ENCODE measurements at regions not wholly inside any gene's neighbourhood (a gene's known extent, or its start where the extent isn't known, plus 50 kb on each side); places are given as distances from the start of the nearest gene placed in this dataset.
A peak's percentile ranks its signal among the peaks of the same experiment; 100 is the strongest.

GRCh38 chr9:107881626-107882300 lies 392.2 kb upstream of the KLF4 start:
- DNase-seq, result no peak

GRCh38 chr9:107878462-107878861 lies 388.9 kb upstream of the KLF4 start:
- no peak for DNase-seq

- DNase-seq, result no peak
Measured at GRCh38 chr9:107875571-107875980, 386.0 kb upstream of the KLF4 start.

- no peak for DNase-seq
Measured at GRCh38 chr9:107874591-107875369, 385.2 kb upstream of the KLF4 start.

GRCh38 chr9:107874137-107874536 lies 384.6 kb upstream of the KLF4 start:
- no peak for DNase-seq

GRCh38 chr9:107872457-107873192 lies 383.1 kb upstream of the KLF4 start:
- peak; percentile 4 for DNase-seq

GRCh38 chr9:107870927-107871680 lies 381.5 kb upstream of the KLF4 start:
- DNase-seq, result no peak

- DNase-seq, result no peak
Measured at GRCh38 chr9:107870221-107870620, 380.7 kb upstream of the KLF4 start.

- DNase-seq, result no peak
Measured at GRCh38 chr9:107869111-107869510, 379.5 kb upstream of the KLF4 start.

- no peak for DNase-seq
Measured at GRCh38 chr9:107868186-107868585, 378.6 kb upstream of the KLF4 start.

- no peak for DNase-seq
Measured at GRCh38 chr9:107867738-107868137, 378.2 kb upstream of the KLF4 start.

- DNase-seq, result no peak
Measured at GRCh38 chr9:107866711-107867311, 377.2 kb upstream of the KLF4 start.

- DNase-seq, result no peak
Measured at GRCh38 chr9:107863396-107863795, 373.8 kb upstream of the KLF4 start.

GRCh38 chr9:107862881-107863280 lies 373.3 kb upstream of the KLF4 start:
- DNase-seq, result no peak

- no peak for DNase-seq
Measured at GRCh38 chr9:107862323-107862722, 372.8 kb upstream of the KLF4 start.

GRCh38 chr9:107861075-107861474 lies 371.5 kb upstream of the KLF4 start:
- DNase-seq, result no peak

- DNase-seq, result no peak
Measured at GRCh38 chr9:107858260-107858659, 368.7 kb upstream of the KLF4 start.

- no peak for DNase-seq
Measured at GRCh38 chr9:107856633-107857032, 367.1 kb upstream of the KLF4 start.

- no peak for DNase-seq
Measured at GRCh38 chr9:107855164-107855563, 365.6 kb upstream of the KLF4 start.

GRCh38 chr9:107853461-107853860 lies 363.9 kb upstream of the KLF4 start:
- no peak for DNase-seq

- DNase-seq, result no peak
Measured at GRCh38 chr9:107852891-107853290, 363.3 kb upstream of the KLF4 start.

GRCh38 chr9:107850653-107851052 lies 361.1 kb upstream of the KLF4 start:
- DNase-seq, result no peak
